ENCODE measurements at regions not wholly inside any gene's neighbourhood (a gene's known extent, or its start where the extent isn't known, plus 50 kb on each side); places are given as distances from the start of the nearest gene placed in this dataset.
"Not testable (repeated sequence)": the region's sequence is repeated elsewhere in the genome, so short reads cannot be mapped to it uniquely, and the experiment has no call there.

DNA sequence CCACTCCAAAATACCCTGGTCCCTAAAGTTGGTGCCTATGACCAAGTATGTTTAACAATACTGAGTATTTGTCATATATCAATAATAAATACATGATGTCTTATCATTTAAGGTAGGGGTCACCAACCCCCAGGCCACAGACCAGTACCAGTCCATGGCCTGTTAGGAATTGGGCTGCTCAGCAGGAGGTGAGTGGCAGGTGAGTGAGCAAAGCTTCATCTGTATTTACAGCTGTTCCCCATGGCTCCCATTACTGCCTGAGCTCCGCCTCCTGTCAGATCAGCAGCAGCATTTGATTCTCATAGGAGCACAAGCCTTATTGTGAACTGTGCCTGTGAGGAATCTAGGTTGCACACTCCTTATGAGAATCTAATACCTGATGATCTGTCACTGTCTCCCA is 126.2 kb downstream of the HNRNPD start:
- DNase-seq (ENCODE audit: low spot score), result no peak

GRCh38 chr4:82247171-82247570 is 126.6 kb downstream of the HNRNPD start:
- DNase-seq (ENCODE audit: low spot score), result no peak

DNA sequence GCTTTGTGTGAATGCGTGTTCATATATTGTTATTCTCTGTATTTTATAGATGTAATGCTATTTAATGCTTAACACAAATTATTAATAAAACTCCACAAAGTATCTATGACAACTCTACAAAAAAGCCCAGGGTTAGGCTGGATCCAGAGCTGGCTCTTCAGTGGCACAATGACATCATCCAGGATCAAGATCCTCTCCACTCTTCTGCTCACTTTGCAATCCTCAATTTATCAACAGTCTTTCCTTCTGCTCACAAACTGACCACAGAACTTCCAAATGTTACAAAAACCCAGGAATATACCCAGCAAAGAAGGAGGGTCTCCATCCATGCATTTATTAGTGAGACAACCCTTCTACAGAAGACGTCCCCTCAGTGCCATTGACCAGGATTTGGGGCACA is 132.3 kb downstream of the HNRNPD start:
- no peak for DNase-seq (ENCODE audit: low spot score)

- no peak for DNase-seq (ENCODE audit: low spot score)
Measured at GRCh38 chr4:82240410-82240809, 133.4 kb downstream of the HNRNPD start.

- DNase-seq (ENCODE audit: low spot score), result not testable (repeated sequence)
Measured at GRCh38 chr4:82237142-82237541, 136.6 kb downstream of the HNRNPD start.

- DNase-seq (ENCODE audit: low spot score), result no peak
Measured at GRCh38 chr4:82235346-82235745, 138.4 kb downstream of the HNRNPD start.

DNA sequence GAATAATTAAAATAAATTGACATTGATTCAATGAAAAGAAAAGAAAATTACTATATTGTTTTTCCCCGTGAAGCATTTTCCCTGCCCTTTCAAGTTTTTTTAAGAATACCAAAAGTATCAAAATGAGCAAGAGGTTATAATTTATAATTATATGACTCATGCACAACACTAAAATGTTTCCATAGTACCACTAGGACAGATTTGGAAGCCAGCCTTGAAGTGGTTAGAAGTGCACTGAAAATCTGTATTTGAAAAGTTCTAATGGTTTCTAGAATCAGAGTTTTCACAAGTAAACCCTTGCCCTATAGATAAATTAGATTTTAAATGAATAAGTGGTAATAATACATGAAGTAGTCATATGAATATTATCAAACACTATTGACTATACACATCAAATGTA is 140.9 kb downstream of the HNRNPD start:
- DNase-seq (ENCODE audit: low spot score), result no peak

- DNase-seq (ENCODE audit: low spot score), result no peak
Measured at GRCh38 chr4:82231806-82232205, 142.0 kb downstream of the HNRNPD start.

DNA sequence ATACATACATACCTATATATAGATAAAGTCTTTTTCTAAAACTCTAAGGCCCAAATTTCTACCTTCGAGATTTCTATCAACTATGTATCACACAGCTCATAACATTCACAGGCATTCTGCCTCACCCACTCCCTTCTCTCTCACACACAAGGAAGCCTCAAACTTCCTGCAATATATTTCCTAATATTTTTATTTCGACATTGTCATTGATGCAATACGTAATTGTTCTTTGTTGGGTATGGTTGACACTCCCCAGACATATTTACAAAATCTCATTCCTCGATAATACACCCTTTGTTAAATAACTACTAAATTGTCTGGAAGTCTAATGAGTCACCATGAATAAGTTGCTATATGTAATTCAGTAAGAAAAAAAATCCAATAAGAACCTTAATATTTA is 143.5 kb downstream of the HNRNPD start:
- DNase-seq (ENCODE audit: low spot score), result no peak

- no peak for DNase-seq (ENCODE audit: low spot score)
Measured at GRCh38 chr4:82225030-82225429, 148.8 kb downstream of the HNRNPD start.

DNA sequence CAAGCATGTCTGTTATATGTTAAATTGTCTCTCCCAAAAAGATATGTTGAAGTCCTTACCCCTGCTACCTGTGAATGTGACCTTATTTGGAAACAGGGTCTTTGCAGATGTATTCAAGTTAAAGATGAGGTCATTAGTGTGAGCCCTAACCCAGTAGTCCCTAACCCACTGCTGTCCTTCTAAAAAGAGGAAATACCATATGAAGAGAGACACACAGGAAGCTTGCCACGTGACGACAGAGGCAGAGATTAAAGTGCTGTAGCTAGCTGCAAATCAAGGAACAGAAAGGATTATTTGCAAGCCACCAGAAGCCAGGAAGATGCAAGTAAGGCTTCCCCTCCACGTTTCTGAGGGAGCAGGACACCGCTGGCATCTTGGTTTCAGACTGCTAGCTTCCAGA is 150.1 kb downstream of the HNRNPD start:
- no peak for DNase-seq (ENCODE audit: low spot score)

- no peak for DNase-seq (ENCODE audit: low spot score)
Measured at GRCh38 chr4:82219346-82219745, 154.4 kb downstream of the HNRNPD start.

DNA sequence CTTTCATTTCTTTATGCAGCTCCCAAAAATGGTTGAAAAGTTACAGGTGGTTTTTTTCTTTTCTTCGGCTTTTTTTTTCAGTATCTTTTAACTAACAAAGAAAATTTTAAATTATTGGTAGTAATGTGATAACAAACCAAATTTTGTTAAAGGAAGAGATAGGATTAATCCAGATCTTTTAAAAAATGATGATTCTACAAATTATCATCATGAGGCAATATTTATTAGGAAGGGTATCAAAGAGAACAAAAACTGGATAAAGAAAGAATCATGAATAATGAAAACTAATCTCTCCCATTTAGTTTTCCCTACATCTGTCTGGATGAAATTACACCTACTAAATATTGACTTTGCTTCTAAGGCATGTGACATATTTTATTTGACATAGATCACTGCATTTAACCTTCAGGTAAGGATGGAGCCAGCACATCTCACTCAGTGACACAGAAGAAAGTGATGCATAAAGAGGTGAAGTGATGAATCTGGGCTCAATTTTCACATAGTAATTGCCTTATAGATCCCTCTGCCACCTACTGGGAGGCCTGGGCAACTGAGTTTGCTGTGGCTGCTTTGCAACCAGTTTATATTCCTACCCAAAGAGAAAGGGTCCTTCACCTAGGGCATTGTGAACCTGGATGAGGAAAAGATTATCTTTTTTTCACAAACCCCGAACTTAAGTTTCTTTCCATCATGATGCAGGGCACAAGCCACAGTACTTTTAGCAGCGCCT is 155.6 kb downstream of the HNRNPD start:
- no peak for DNase-seq (ENCODE audit: low spot score)

GRCh38 chr4:82216219-82216618 is 157.6 kb downstream of the HNRNPD start:
- no peak for DNase-seq (ENCODE audit: low spot score)

DNA sequence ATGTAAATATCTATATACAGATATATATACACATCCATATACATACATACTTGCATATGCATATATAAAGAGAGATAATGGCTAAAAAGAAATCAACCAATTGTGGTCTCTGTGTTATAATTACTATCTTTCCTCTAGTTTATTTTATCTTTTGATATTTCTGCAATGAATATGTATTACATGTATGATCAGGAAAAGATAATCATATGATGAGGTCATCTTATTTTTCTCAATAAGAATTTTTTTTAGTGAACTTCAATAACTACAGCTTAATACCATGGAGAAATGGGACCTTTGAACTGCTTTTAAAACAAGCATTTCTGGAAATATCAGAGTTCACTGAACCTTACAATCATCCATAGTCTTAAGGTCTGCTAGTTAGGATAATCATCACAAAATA is 158.0 kb downstream of the HNRNPD start:
- DNase-seq (ENCODE audit: low spot score), result no peak

DNA sequence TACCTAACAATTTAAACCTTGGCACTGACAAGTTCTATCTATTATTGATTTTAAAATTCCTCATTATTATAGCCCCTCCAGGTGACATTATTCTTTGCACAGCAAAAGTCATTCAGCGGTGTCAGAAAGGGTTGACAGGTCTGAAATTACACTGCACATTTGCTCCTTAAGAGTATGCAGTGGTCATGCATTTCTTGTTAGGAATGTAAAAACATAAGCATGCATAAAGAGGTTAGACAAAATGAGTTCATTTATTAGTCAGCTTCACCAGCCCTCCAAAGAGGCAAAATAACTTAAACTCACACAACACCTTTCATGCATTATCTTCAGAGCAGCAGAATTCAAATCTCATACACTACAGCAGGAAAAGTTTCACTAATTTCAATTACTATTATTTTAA is 158.8 kb downstream of the HNRNPD start:
- no peak for DNase-seq (ENCODE audit: low spot score)

GRCh38 chr4:82213485-82214417 is 160.0 kb downstream of the HNRNPD start:
- DNase-seq (ENCODE audit: low spot score), result no peak

DNA sequence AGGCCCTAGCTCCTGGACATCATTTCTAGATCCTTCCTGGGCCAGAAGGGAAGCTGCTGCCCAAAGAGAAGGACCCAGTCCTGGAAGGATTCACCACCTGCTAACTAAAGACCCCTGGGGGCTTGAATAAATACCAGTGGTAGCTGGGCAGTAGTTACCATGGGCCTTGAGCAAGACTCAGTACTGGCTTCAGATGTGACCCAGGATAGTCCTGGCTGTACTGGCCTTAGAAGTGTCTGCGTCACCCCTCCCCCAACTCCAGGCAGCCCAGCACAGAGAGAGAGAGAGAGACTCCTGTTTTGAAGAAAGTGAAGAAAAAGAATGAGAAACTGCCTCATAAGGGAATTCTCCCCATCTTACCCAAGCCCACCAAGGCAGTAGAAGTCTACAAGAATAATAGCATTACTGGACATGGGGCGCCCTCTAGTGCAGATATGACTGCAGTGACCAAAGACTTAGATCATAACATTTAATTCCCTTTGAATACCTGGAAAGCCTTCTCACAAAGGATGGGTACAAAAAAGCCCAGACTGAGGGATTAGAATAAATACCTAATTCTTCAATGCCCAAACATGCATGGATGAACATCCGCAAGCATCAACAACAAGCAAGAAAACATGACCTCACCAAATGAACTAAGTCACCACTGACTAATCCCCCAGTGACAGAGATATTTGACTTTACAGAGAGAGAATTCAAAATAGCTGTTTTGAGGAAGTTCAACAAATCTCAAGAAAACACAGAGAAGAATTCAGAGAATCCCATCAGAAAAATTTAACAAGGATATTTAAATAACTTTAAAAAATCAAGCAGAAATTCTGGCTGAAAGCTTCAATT is 171.8 kb downstream of the HNRNPD start:
- peak; percentile 49 for DNase-seq (ENCODE audit: low spot score)

DNA sequence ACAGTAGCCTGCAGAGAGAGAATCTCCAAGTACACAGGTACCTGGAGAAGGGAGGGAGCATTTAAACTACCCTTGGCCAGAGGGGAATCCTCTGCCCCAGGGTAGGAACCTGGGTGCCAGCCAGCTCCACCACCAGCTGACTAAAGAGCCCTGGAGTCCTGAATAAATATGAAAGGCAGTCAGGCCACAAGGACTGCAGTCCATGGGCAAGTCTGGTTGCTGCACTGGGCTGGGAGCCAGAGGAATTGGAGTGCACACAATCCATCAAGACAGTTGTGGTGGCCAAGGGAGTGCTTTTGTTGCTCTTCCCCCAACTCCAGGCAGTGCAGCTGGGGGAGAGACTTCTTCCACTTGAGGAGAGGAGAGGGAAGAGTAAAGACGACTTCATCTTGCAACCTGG is 172.5 kb downstream of the HNRNPD start:
- no peak for DNase-seq (ENCODE audit: low spot score)

DNA sequence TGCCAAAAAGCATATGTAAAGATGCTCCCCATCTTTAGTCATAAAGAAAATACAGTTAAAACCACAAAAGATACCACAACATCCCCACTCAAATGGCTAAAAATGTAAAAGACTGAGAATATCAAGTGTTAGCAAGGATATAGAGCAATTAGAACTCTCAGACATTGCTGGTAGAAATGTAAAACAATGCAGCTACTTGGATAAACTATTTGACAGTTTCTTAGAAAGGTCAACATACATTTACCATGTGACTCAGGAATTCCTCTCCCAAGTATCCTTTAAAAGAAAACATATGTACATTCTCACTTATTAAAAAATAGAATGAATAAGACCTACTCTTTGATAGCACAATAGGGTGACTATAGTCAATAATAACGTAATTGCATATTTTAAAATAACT is 173.7 kb downstream of the HNRNPD start:
- no peak for DNase-seq (ENCODE audit: low spot score)

DNA sequence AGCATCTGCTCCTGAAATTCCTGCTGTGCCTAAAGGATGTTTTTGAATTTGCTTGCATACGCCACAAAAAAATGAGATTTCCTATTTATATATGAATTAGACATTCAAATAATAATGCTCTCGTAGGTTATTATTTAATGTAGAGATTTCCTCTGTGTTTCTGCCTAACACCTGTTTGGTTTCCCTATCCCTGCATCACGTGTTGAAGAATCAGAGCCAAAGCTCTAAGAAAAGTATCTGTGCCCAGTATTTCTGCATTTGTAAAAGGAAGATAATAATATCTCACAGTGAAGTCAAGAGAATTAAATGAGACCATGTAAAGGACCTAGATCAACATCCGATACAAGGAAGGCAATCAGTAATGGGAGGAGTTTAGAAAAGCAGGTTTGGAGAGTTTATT is 179.5 kb downstream of the HNRNPD start:
- DNase-seq (ENCODE audit: low spot score), result no peak

- no peak for DNase-seq (ENCODE audit: low spot score)
Measured at GRCh38 chr4:82192017-82192673, 181.6 kb downstream of the HNRNPD start.
